NB4 (cell line): ENCODE measurements at regions not wholly inside any gene's neighbourhood (a gene's known extent, or its start where the extent isn't known, plus 50 kb on each side); places are given as distances from the start of the nearest gene placed in this dataset.

Source experiments
- MYC ChIP-seq: IDR thresholded peaks from 2 replicates; pipeline ENCODE4 v1.6.1; 2011; ENCODE audit warnings: low read depth, low read length
- POLR2A ChIP-seq: IDR thresholded peaks from 2 replicates; pipeline ENCODE4 v1.6.1; 2011; ENCODE audit warnings: mild to moderate bottlenecking; ENCODE audit not compliant: insufficient read length; ENCODE audit errors: extremely low read depth
- TF ChIP-seq, protein P1 (sequence below): IDR thresholded peaks from one replicate; pipeline ENCODE4 v1.5.1; 2012; ENCODE audit warnings: low read depth, low read length

DNA sequence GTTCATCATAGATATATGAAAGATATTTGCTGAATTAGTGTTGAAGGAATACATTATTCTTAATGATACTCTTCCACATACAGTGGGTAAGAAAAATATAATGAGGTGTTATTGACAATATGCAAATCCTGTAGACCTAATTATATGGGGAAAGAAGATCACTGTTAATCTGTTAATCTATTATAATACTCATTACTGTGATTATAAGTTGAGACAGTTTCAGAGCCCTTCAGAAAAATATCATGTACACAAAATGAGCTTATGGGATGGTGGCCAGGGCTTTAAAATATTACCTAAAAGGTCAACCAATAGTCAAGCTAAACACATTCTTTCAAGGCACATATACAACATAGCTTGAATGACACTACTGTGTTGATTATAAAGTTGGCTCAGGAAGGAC, 163.5 kb downstream of the NOL4 start:
- TF ChIP-seq POLR2A: no peak
- TF ChIP-seq, protein P1, sequence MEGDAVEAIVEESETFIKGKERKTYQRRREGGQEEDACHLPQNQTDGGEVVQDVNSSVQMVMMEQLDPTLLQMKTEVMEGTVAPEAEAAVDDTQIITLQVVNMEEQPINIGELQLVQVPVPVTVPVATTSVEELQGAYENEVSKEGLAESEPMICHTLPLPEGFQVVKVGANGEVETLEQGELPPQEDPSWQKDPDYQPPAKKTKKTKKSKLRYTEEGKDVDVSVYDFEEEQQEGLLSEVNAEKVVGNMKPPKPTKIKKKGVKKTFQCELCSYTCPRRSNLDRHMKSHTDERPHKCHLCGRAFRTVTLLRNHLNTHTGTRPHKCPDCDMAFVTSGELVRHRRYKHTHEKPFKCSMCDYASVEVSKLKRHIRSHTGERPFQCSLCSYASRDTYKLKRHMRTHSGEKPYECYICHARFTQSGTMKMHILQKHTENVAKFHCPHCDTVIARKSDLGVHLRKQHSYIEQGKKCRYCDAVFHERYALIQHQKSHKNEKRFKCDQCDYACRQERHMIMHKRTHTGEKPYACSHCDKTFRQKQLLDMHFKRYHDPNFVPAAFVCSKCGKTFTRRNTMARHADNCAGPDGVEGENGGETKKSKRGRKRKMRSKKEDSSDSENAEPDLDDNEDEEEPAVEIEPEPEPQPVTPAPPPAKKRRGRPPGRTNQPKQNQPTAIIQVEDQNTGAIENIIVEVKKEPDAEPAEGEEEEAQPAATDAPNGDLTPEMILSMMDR: no peak
- no peak for TF ChIP-seq MYC
